Suppressor macrophage (primary cell): ENCODE measurements at regions not wholly inside any gene's neighbourhood (a gene's known extent, or its start where the extent isn't known, plus 50 kb on each side); places are given as distances from the start of the nearest gene placed in this dataset.

ENCODE experiments used
- DNase-seq, 4 experiments: peaks; one replicate each; pipeline ENCODE4 v3.0.0-alpha.2; 2020 to 2022

DNA sequence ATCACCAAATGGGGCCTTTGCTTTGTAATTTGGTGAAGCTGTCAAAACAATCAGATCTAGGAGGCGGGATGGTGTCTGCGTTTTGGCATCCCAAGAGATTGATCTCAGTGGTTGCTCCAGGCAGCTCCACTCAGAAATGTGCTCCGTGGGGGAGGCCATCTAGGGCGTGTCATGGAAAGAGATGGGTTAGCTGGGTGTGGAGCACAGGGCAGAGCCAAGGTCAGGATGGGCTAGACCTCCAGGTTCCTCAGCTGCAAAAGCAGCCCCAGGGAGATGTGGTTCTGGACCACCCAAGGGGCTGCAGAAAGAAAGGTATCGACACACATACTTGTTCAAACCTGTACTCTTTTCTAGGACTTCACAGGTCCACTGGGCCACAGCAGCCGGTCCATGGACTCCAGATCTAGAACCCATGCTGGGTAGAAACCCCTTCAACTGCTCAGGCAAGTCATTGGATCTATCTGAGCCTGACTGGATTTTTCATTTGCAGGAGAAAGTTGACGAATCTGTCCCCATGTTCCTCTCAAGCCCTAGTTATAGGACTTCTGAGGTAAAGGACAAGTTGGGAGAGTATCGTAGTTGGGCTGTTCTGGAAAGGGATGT is 270.2 kb upstream of the RPL38 start:
- DNase-seq: no peak

DNA sequence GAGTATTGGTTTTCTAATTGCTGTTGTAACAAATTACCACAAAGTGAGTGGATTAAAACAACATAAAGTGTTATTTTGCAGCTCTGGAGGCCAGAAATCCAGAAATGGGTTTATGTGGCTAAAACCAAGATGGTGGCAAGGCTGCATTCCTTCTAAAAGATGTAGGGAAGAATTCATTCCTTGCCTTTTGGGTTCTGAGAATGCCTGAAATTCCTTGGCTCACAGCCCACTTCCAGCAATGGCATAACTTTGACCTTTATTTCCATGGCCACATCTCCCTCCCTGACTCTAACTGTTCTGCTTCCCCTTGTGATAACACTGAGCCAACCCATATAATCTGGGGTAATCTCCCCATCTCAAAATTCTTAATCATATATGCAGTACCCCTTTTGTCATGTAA is 269.6 kb upstream of the RPL38 start:
- DNase-seq: no peak

DNA sequence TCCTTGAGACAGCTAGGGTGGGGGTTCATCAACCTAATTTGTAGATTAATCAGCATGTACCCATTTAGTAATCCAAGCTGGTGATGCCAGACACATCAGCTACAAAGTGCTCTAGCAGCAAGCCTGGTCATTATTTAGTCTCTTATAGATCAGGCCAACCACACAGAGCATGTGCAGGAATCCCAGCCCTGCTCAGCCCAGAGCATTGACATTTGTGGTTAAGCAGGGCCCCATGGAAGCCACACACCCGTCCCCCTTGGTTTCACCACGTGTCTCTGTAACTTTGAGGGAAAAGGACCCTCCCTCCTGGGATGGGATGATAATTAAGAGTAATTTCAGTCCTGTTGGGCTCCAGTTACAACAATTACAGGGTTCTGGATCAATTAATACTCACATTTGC is 268.8 kb upstream of the RPL38 start:
- DNase-seq: no peak

DNA sequence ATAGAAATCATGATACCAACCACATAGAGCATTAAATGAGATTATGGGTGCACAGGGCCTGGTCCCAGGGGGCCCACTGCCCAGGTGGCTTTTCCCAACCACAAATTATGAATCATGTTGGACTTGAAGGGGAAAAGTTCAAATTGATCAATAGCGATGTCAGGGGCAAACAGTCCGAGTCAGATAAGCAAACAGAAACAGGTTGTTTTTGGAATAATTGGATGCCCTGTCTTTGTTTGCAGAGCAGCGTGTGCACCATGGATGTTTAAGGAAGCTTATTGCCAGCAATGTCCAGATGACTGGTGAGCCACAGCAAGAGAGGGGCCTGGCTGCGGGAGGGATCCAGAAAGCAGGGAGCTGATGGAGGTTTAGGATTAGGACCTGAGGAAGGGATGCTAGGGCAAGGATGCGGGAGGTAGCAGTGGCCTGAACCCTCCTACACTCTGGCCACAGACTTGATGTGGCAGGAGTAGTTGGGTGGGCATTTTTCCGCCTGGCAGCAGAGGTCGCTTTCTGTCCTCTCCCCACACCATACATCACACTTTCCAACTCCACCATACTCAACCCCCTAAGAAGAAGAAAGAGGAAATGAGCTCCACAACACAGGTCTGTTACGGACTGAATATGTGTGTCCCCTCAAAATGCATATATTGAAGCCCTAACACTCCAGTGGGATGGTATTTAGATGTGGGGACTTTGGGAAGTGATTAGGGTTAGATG is 266.4 kb upstream of the RPL38 start:
- DNase-seq: no peak

GRCh38 chr17:73938706-73939105 is 264.8 kb upstream of the RPL38 start:
- DNase-seq: no peak

DNA sequence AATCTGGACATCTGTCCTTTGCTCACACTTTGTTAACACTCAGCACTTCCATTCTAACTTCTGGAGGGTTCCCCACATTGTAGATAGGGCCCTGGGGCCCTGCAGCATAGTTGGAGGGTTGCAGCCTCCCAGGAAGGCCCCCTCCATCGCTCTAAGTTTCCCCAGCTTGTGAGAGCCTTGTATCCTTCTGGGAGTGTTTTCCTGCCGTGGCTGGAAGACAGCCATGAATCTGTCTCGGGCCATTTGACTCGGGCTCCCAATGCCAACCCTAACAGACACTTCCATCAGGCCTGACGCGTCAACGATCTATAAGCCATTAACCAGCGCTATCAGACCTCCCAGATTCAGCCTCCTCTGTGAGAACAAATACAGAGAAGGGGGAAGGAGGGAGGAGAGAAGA is 263.7 kb upstream of the RPL38 start:
- DNase-seq: no peak

DNA sequence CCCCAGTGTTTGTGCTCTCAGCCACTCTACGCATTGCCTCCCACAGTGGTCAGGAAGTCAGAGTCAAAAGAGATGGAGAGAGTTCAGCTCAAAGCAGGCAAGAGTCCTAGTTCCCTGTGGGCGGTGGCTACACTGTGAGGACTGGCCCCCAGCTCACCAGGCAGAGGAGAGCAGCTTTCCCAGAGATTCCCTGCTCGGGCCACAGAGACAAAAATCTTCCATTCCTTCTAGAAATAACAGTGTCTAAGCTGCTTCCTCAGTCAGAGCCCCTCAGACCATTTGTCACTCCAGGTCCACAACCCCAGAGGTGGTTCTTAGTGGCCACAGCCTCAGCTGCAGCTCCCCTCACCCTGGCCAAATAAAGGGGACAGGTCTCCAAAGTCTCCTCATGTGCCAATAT is 263.0 kb upstream of the RPL38 start:
- DNase-seq: no peak

- DNase-seq: no peak
Observed at GRCh38 chr17:73941919-73942530, 261.5 kb upstream of the RPL38 start.

DNA sequence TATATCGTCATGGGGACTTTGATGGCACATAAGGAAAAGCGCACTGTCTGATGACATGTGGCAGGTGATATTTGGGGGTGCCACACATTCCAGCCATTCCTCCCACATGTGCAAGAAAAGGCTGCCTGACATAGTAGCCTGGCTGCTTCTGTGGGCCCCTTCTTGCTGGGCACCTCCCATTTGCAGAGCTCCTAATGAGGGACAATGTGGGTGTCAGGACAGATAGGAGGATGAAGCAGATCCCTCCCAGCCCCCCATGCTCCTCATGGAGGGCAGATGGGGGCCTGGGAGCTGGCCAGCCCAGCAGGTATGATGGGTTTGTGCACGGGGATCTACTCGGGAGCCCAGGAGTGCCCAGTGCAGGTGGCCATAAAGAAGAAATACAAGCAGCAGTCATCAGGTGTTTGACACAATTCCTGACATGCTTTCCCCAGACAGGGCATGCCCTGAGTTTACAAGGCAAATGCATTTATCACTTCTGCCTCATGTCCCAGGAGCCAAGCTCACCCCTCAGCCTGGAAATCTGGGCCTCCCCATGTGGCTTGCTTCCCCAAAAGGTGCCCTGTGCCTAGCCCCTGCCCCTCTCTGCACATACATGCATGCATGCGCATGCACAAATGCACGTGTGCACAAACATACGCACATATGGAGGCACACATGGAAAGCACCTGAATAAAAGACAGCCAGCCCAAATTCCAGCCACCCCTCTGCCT is 260.6 kb upstream of the RPL38 start:
- no peak for DNase-seq

DNA sequence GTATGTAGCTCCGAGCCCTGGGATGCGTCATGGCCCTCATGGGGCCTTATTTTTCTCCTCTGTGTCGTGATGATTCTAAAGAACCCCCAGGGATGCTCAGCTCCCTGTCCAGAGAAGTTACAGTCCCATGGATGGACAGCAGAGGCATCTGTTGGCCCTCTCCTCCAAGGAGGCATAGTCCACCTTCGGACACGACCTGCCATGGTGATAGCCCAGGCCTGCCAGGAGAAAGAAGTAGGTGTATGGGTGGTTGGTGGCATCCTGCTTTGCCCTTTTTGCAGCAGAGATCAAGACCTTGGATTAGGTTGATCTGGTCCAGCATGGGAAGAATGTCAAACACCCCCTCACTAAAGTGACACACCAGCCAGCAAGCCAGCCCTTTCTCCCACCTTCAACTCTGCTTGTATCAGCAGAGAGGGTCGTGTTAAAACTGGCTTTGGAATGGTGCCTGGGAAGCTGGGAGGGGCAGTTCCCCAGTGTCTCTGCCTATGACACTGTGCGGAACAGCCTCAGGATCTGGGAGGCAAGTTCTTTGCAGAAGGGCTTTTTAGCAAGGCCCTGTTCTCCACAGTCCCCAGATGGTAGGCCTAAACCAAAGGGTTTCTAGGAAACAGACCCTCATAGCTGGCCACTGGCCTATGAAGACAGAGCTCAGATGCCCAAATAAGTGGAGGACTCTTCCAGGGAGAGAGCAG is 259.9 kb upstream of the RPL38 start:
- no peak for DNase-seq

DNA sequence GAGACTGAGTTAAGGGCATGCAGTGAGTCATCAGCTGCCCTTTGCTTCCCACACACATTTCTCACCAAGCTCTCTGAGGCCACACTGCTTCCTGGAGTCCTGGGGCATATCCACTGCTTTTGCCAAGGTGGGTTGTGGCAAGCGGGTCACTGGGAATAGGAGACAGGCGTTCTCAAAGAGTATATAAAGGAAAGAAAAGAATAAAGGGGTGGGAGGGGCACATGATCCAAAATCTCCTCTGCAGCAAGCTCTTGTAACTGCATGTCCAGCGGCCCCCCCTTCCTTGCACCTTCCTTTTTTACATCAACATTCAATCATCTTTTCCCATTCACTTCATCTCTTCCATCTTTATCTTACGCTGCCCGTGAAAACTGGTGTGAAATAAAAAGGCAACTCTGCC is 259.1 kb upstream of the RPL38 start:
- DNase-seq: no peak

- no peak for DNase-seq
Observed at GRCh38 chr17:73947281-73947965, 256.1 kb upstream of the RPL38 start.

DNA sequence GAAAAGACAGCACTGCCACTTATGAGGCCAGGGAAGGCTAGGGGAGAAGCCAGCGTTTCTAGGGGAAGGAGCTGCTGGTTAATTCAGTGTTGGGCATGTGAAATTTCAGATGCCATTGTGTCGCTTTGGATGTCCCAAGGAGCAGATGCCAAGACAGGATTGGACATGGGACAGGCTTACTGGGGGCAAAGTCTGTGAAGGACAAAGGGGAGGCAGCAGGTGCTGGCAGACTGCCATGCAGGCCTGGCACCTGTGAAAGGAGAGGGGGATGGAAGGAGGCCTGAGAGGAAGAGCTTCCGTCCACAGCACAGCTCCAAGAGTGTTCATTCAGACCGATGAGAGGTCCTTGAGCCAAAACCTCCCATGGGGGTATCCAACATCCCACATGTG is 255.5 kb upstream of the RPL38 start:
- DNase-seq: no peak

- DNase-seq: no peak
Observed at GRCh38 chr17:73949903-73950592, 253.4 kb upstream of the RPL38 start.

DNA sequence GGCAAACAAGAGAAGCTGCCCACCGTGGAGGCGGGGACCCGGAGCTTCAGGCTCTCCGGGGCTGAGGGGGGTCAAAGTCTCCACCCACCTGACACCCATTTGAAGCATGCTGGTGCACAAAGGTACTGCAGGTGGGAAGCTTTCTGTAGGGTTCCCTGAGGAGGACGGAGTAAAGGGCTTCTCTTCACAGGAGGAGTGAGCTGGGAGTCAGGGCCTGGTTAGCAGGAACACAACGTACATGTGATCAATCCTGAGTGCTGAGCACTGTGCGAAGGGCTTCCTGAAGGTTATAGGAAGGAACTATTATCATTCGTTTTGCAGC is 252.9 kb upstream of the RPL38 start:
- no peak for DNase-seq

DNA sequence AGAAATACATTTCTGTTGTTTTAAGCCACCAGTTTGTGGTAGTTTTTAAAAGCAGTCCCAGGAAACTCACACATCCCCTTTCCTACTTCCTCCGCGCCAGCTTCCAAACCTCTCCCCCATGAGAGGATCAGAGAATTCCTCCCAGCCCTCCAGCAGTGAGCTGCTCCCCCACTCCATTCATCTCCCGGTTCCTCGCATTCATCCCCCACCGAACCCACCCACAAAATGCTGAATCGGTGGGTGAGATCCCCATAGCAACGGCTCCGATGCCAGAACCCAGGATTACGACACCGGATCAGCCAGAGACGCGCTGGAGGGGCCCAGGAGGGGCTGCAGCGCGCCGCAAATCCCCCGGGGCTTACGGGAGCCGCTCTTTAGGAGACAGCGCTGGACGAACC is 251.4 kb upstream of the RPL38 start:
- DNase-seq: peak in 3 of 4 experiments; percentile 16 to 38 (median 35)

GRCh38 chr17:73952480-73953205 is 250.8 kb upstream of the RPL38 start:
- peak; percentile 41 to 68 (median 58) for DNase-seq

DNA sequence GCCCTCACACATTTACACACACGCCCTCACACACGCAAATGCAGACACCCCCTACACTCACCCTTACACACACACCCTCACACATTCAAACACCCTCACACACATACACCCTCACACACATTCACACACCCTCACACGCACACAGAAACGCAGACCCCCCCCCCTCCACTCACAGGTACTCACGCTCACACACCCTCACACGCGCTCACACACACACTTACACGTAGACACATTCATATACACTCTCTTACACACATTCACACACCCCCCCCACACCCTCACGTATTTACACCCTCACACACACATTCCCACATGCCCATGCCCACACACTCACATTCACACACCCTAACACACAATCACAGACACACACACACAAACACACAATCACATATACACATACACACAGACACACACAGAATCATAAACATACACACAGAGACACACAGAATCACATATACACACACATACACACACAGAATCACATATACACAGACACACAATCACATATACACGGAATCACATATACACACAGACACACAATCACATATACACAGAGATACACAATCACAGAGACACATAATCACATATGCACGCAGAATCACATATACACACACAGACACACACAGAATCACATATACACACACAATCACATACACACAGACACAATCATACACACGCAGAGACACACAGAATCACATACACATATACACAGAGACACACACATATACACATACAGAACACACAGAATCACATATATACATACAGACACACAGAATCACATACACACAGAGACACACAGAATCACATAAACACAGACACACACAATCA is 250.1 kb upstream of the RPL38 start:
- DNase-seq: no peak

DNA sequence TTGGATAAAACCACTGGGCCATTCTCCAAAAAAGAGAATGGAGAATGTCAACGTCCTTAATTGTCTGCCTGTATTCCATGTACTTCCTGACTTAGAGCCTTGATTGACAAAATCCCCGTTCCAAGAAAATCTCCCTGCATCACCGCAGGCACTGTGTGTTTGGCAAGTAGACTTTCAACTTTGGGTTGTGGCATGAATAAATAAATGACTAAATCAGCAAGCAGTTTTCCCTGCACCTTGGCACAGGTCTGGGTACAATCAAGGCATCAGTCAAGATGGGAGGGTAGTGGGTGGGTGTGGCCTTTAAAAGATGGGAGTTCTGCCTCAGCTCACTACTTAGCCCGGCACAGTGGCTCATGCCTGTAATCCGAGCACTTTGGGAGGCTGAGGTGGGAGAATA is 248.5 kb upstream of the RPL38 start:
- no peak for DNase-seq

DNA sequence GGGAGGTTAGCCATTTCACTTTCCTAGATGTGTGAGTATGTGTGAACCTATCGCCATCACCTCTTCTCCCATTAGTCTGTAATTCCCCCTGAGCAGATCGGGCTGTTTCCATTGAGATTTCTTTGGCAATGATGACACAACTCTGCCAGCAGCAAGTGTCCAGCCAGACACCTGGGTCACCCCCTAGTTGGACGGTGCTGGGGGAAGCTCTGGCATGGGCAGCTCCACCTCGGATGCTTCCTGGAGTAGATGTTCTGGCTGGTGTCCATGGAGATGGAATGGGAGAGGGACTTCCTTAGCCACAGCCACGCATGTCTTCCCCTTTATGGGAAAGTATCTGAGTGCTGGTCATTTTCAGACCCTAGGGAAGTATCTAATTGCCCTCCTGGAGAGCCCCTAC is 247.9 kb upstream of the RPL38 start:
- no peak for DNase-seq
